GM12865 (cell line): ENCODE measurements at regions not wholly inside any gene's neighbourhood (a gene's known extent, or its start where the extent isn't known, plus 50 kb on each side); places are given as distances from the start of the nearest gene placed in this dataset.

Experiments used
- DNase-seq: peaks from one replicate; pipeline ENCODE4 v3.0.0; 2010; ENCODE audit warnings: low read depth
- H3K4me3 ChIP-seq: 2 replicates; pipeline ENCODE4 v1.5.1; 2011; ENCODE audit warnings: mild to moderate bottlenecking, low read depth, low read length, control low read depth
- TF ChIP-seq, protein P1 (sequence below): IDR thresholded peaks from 2 replicates; pipeline ENCODE4 v1.5.1; 2011; ENCODE audit warnings: low read length, control low read depth, low read depth, inconsistent platforms; ENCODE audit not compliant: insufficient read depth; ENCODE audit errors: missing control alignments

DNA sequence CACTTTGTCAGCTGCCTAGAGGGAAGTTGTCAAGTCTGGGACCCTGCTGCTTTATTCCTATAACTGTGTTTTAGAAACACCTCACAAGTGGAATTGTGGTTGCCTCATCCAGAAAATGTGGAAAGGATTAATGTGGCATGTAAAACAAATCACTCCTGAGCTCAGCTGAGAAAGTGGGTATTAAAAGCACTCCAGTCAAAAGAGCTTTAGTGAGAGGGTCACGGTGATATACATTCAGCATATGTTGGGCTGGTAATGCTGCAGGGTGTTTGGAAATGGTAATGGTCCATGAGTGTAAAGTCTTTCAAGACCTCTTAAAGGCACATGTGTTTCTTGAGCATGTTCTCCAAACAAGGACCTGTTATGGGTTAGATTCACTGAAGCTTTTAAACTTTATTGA lies 318.2 kb upstream of the MEOX2 start:
- TF ChIP-seq, protein P1, sequence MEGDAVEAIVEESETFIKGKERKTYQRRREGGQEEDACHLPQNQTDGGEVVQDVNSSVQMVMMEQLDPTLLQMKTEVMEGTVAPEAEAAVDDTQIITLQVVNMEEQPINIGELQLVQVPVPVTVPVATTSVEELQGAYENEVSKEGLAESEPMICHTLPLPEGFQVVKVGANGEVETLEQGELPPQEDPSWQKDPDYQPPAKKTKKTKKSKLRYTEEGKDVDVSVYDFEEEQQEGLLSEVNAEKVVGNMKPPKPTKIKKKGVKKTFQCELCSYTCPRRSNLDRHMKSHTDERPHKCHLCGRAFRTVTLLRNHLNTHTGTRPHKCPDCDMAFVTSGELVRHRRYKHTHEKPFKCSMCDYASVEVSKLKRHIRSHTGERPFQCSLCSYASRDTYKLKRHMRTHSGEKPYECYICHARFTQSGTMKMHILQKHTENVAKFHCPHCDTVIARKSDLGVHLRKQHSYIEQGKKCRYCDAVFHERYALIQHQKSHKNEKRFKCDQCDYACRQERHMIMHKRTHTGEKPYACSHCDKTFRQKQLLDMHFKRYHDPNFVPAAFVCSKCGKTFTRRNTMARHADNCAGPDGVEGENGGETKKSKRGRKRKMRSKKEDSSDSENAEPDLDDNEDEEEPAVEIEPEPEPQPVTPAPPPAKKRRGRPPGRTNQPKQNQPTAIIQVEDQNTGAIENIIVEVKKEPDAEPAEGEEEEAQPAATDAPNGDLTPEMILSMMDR: no peak
- DNase-seq: no peak
- H3K4me3 ChIP-seq: no peak overlapping the region

DNA sequence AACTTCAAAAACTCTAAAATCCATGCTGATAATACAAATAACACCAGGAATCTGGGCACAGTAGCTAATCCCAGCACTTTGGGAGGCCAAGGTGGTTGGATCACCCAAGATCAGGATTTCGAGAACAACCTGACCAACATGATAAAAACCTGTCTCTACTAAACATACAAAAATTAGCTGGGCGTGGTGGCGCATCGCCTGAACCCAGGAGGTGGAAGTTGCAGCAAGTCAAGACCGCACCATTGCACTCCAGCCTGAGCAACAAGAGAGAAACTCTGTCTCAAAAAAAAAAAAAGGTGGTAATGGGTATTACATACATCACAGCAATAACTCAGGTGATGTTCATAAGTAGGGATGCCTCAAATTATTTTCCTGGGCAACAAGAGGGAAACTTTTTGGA lies 315.0 kb upstream of the MEOX2 start:
- TF ChIP-seq, protein P1: no peak
- DNase-seq: no peak
- H3K4me3 ChIP-seq: no peak overlapping the region

DNA sequence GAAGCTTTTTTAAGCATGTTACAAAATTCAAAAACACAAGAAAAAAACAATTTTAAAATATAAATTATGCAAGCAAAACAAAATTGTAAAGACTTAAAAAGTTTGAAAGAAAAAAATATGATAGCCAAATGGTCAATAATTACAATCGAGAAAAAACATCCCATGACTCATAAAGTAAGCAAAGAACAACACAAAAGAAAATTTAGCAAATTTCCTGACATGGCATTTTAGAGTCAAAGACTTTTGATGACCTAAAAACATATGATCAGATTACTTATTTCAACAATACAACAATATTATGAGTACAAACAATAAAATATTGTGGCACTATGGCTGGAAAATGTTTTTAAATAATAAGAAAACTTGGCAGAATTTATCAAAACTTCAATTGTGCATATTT lies 312.1 kb upstream of the MEOX2 start:
- H3K4me3 ChIP-seq: no peak overlapping the region
- TF ChIP-seq, protein P1: no peak
- no peak for DNase-seq

DNA sequence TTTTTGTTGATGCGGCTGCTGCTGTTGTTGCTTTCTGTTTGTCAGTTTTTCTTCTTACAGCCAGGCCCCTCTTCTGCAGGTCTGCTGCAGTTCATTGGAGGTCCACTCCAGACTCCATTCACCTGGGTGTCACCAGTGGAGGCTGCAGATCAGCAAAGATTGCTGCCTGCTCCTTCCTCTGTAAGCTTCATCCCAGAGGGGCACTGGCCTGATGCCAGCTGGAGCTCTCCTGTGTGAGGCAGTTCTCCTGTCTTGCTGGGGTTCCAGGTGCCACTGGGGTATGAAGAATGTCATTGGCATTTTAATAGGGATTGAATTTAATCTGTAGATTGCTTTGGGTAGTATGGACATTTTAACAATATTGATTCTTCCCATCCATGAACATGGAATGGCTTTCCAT lies 308.5 kb upstream of the MEOX2 start:
- no peak overlapping the region for H3K4me3 ChIP-seq
- DNase-seq: no peak
- TF ChIP-seq, protein P1: no peak

DNA sequence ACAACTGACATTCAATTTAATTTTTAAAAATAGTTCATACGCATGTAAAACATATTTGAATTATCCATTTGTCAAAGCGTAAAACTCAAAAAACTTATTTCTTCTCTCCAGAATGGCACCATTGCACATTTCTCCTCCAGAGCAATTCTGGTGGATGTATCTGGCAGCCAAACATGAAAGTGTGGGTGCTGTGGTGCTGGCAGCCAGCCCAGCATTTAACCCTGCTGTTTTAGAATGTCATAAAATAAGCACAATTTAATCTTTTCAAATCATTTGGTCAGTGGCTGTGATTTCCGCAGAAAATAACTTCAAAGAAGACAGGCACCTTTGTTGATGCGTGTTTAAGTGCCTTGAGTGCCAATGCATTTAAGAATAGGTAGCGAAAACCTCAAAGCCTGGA lies 302.7 kb upstream of the MEOX2 start:
- no peak for DNase-seq
- TF ChIP-seq, protein P1: no peak
- no peak overlapping the region for H3K4me3 ChIP-seq

DNA sequence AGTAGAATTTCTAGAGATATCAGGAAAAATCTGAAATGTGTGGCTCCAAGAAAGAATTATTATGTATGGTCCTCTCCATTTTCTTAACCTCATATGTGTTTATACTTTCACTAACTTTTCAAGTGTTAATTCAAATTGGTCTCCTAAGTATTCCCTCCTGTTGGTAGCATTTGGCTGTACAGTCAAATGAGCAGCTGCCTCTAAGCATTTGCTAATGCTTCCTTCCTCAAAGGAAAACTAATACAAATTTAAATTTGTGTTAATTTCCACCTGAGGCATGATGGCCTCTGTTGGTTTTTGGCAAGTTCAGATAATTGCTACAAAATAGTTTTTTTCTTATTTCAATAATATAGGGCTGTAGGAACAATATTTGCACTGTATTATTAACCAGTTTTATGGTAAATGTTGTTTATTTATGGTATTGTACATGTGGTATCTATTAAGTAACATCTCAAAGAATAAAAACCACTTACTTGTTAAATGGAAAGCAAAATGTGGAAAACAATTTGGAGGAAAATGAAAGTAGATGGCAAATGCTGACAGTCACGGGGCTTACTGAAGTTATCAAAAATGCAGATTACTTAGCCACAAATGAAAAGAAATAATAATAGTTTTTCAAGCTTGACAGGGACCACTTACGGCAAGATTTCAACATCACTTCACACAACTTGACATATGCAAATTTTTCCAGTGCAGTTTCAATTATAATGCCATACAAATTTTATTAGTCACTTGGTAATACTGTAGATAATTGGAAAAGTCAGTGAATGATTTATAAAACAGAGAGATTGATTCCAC lies 299.3 kb upstream of the MEOX2 start:
- TF ChIP-seq, protein P1: no peak
- DNase-seq: no peak
- H3K4me3 ChIP-seq: no peak overlapping the region

DNA sequence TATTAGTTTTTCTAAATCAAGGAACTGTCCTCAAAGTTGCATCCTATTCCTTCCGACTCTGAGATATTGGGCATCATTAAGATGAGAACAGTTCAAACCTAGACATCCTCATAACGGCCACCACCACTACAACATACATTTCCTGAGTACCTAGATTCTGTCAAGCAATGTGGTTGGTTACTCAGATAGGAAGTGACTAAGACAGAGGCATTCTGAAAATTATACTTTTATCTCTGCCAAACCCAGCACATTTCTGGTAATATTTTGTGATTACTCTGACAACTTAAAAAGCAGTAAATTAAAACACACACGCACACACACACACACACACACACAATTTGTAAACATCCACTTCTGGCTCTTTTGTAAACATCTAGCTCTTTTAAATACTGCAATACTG lies 291.2 kb upstream of the MEOX2 start:
- H3K4me3 ChIP-seq: no peak overlapping the region
- no peak for DNase-seq
- TF ChIP-seq, protein P1: no peak
